Astrocyte (in vitro differentiated cells and primary cell): ENCODE measurements at regions not wholly inside any gene's neighbourhood (a gene's known extent, or its start where the extent isn't known, plus 50 kb on each side); places are given as distances from the start of the nearest gene placed in this dataset.

Experiments
- DNase-seq: peaks from one replicate; pipeline ENCODE4 v3.0.0-alpha.2; 2010; ENCODE audit warnings: low read depth
- FAIRE-seq: peaks from 2 replicates; lab custom pipeline; 2011; peaks lifted over from hg19 to GRCh38; lab: Jason Lieb, UNC
- H2AFZ ChIP-seq: 2 replicates; pipeline ENCODE4 v1.6.0; 2012; ENCODE audit warnings: low read depth, low read length, inconsistent platforms
- H3K27ac ChIP-seq: 2 replicates; pipeline ENCODE4 v1.5.1; 2011; ENCODE audit warnings: low read depth, low read length, inconsistent platforms
- H3K27me3 ChIP-seq: 2 replicates; pipeline ENCODE4 v1.6.0; 2011; ENCODE audit warnings: low read length, inconsistent platforms; ENCODE audit not compliant: insufficient read depth
- H3K36me3 ChIP-seq: 2 replicates; pipeline ENCODE4 v1.5.1; 2011; ENCODE audit warnings: low read length, inconsistent platforms; ENCODE audit not compliant: insufficient read depth
- H3K4me1 ChIP-seq: 2 replicates; pipeline ENCODE4 v1.5.1; 2011; ENCODE audit warnings: low read length, inconsistent platforms; ENCODE audit not compliant: insufficient read depth
- H3K4me2 ChIP-seq: 2 replicates; pipeline ENCODE4 v1.6.0; 2012; ENCODE audit warnings: low read length, inconsistent platforms
- H3K4me3 ChIP-seq: 2 replicates; pipeline ENCODE4 v1.5.1; 2011; ENCODE audit warnings: low read depth, mild to moderate bottlenecking, low read length, inconsistent platforms; ENCODE audit not compliant: insufficient read depth
- H3K79me2 ChIP-seq: 2 replicates; pipeline ENCODE4 v1.6.0; 2012; ENCODE audit warnings: mild to moderate bottlenecking, low read length, inconsistent platforms; ENCODE audit not compliant: insufficient read depth
- H3K9ac ChIP-seq: 2 replicates; pipeline ENCODE4 v1.6.0; 2012; ENCODE audit warnings: mild to moderate bottlenecking, low read length, inconsistent platforms
- H3K9me3 ChIP-seq: 2 replicates; pipeline ENCODE4 v1.5.1; 2012; ENCODE audit warnings: low read depth, mild to moderate bottlenecking, low read length, inconsistent platforms; ENCODE audit not compliant: insufficient read depth
- H4K20me1 ChIP-seq: 2 replicates; pipeline ENCODE4 v1.6.0; 2012; ENCODE audit warnings: low read length, inconsistent platforms; ENCODE audit not compliant: insufficient read depth
- H3K27ac Mint-ChIP-seq: one replicate; pipeline ENCODE4 v1.8.0; 2021; ENCODE audit warnings: mild to moderate bottlenecking, mixed read lengths; ENCODE audit not compliant: unreplicated experiment
- H3K27me3 Mint-ChIP-seq: one replicate; pipeline ENCODE4 v1.8.0; 2021; ENCODE audit warnings: low read depth, mixed read lengths; ENCODE audit not compliant: unreplicated experiment
- H3K36me3 Mint-ChIP-seq: one replicate; pipeline ENCODE4 v1.8.0; 2021; ENCODE audit warnings: low read depth, mixed read lengths; ENCODE audit not compliant: unreplicated experiment
- H3K4me1 Mint-ChIP-seq: one replicate; pipeline ENCODE4 v1.8.0; 2021; ENCODE audit warnings: low read depth, mixed read lengths; ENCODE audit not compliant: unreplicated experiment
- H3K4me3 Mint-ChIP-seq: one replicate; pipeline ENCODE4 v1.8.0; 2021; ENCODE audit warnings: mild to moderate bottlenecking, moderate library complexity, mixed read lengths; ENCODE audit not compliant: unreplicated experiment
- H3K9me3 Mint-ChIP-seq: one replicate; pipeline ENCODE4 v1.8.0; 2021; ENCODE audit warnings: mild to moderate bottlenecking, mixed read lengths; ENCODE audit not compliant: unreplicated experiment
- EZH2 ChIP-seq: IDR thresholded peaks from 2 replicates; pipeline ENCODE4 v1.6.1; 2012; ENCODE audit warnings: mild to moderate bottlenecking, low read length, inconsistent platforms; ENCODE audit not compliant: insufficient read depth
- TF ChIP-seq, protein P1 (sequence below): IDR thresholded peaks from 2 replicates; pipeline ENCODE4 v1.5.1; 2011; ENCODE audit warnings: low read depth, mild to moderate bottlenecking, inconsistent platforms, low read length, moderate library complexity; ENCODE audit not compliant: insufficient read depth

DNA sequence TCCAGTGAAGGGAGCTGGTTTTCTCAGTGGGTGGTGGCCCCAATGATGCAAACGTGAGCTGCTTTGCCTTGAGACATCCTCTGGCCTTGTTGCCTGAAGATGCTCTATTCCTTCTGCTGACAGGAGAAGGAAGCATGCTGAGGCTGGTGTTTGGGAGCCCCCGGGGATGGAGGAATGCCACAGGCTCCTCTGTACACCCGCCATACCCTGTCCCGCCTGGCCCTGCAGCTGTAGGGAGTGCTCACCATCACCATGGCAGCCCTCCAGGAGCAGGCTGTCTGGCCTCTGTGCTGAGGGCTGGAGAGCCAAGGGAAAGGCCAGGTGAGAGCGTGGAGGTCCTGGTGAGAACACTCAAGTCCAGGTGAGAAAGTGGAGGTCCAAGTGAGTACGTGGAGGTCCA, 134.4 kb downstream of the MRPL36 start:
- H3K4me3 ChIP-seq: no peak overlapping the region
- FAIRE-seq (no peak), DNase-seq (no peak)
- Mint-ChIP-seq H3K9me3 (peaks cover 3% of the 10 kb centered on the region), H3K36me3 (no peaks in the 10 kb centered on the region), H3K4me3 (no peak overlapping the region), H3K27me3 (peaks cover 52% of the 10 kb centered on the region), H3K4me1 (peaks cover 3% of the 10 kb centered on the region), H3K27ac (no peak overlapping the region)
- no peak overlapping the region for H3K4me2 ChIP-seq
- H4K20me1 ChIP-seq: no peaks in the 10 kb centered on the region
- peaks cover 29% of the 10 kb centered on the region for H3K27me3 ChIP-seq
- H3K27ac ChIP-seq: no peak overlapping the region
- H3K9me3 ChIP-seq: no peaks in the 10 kb centered on the region
- H3K36me3 ChIP-seq: no peaks in the 10 kb centered on the region
- H2AFZ ChIP-seq: no peak overlapping the region
- no peaks in the 10 kb centered on the region for H3K79me2 ChIP-seq
- TF ChIP-seq EZH2: no peak
- TF ChIP-seq, protein P1, sequence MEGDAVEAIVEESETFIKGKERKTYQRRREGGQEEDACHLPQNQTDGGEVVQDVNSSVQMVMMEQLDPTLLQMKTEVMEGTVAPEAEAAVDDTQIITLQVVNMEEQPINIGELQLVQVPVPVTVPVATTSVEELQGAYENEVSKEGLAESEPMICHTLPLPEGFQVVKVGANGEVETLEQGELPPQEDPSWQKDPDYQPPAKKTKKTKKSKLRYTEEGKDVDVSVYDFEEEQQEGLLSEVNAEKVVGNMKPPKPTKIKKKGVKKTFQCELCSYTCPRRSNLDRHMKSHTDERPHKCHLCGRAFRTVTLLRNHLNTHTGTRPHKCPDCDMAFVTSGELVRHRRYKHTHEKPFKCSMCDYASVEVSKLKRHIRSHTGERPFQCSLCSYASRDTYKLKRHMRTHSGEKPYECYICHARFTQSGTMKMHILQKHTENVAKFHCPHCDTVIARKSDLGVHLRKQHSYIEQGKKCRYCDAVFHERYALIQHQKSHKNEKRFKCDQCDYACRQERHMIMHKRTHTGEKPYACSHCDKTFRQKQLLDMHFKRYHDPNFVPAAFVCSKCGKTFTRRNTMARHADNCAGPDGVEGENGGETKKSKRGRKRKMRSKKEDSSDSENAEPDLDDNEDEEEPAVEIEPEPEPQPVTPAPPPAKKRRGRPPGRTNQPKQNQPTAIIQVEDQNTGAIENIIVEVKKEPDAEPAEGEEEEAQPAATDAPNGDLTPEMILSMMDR: no peak
- H3K4me1 ChIP-seq: no peaks in the 10 kb centered on the region
- no peak overlapping the region for H3K9ac ChIP-seq

DNA sequence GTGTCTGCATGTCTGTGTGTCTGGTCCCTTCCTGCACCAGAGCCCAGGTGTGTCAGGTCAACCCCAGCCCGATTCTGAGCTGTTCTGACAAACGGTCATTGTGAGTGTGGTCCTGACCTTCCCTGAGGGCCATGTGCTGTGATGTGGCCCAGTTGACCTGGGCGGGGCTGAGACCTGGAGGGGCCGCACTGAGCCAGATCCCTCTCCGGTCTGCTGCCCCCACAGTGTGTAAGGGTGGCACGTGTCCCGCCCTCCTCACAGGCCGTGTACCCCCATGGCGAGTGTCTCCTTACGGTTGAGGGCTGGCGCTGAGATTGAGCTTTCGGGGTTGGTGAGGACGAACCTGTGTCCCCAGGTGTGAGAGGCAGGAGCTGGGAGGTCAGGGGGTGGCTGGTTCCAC, 136.5 kb downstream of the MRPL36 start:
- no peak overlapping the region for H3K27ac Mint-ChIP-seq
- no peak for FAIRE-seq
- H3K9me3 Mint-ChIP-seq: no peaks in the 10 kb centered on the region
- Histone ChIP-seq H3K4me1 (no peaks in the 10 kb centered on the region), H3K79me2 (no peaks in the 10 kb centered on the region), H3K27ac (no peak overlapping the region), H3K4me2 (no peak overlapping the region), H3K36me3 (no peaks in the 10 kb centered on the region), H4K20me1 (no peaks in the 10 kb centered on the region), H3K9ac (no peak overlapping the region), H3K9me3 (no peaks in the 10 kb centered on the region), H2AFZ (no peak overlapping the region), H3K4me3 (no peak overlapping the region), H3K27me3 (peaks cover 25% of the 10 kb centered on the region)
- H3K4me3 Mint-ChIP-seq: no peak overlapping the region
- DNase-seq: no peak
- no peaks in the 10 kb centered on the region for H3K36me3 Mint-ChIP-seq
- no peak for TF ChIP-seq EZH2
- TF ChIP-seq, protein P1: no peak
- no peaks in the 10 kb centered on the region for H3K4me1 Mint-ChIP-seq
- H3K27me3 Mint-ChIP-seq: peaks cover 52% of the 10 kb centered on the region

DNA sequence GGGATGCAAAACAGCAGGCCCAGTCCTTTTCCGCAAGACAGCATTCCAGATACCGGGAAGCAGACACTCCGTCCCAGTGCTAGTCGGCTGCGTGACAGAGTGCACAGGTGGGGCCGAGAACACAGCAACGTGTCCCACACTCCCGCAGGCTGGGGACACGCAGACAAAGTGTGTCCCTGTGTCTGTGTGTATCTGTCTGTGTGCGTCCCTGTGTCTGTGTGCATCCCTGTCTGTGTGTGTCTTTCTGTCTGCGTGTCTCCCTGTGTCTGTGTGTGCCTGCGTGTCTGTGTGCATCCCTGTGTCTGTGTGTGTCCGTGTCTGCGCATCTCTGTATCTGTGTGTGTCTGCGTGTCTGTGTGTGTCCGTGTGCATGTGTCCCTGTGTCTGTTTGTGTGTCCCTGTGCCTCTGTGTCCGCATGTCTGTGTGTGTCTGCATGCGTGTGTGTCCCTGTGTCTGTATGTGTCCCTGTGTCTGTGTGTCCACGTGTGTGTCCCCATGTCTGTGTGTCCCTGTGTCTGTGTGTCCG, 137.0 kb downstream of the MRPL36 start:
- no peak overlapping the region for H3K4me2 ChIP-seq
- peaks cover 55% of the 10 kb centered on the region for H3K27me3 Mint-ChIP-seq
- no peaks in the 10 kb centered on the region for H3K9me3 Mint-ChIP-seq
- no peak for TF ChIP-seq EZH2
- TF ChIP-seq, protein P1: no peak
- DNase-seq (no peak), FAIRE-seq (no peak)
- no peak overlapping the region for H2AFZ ChIP-seq
- no peak overlapping the region for H3K9ac ChIP-seq
- no peak overlapping the region for H3K4me3 Mint-ChIP-seq
- no peak overlapping the region for H3K27ac ChIP-seq
- peaks cover 25% of the 10 kb centered on the region for H3K27me3 ChIP-seq
- H3K27ac Mint-ChIP-seq: no peak overlapping the region
- H3K36me3 Mint-ChIP-seq: no peaks in the 10 kb centered on the region
- H3K4me1 Mint-ChIP-seq: no peaks in the 10 kb centered on the region
- no peaks in the 10 kb centered on the region for H4K20me1 ChIP-seq
- H3K36me3 ChIP-seq: no peaks in the 10 kb centered on the region
- no peaks in the 10 kb centered on the region for H3K79me2 ChIP-seq
- no peak overlapping the region for H3K4me3 ChIP-seq
- H3K9me3 ChIP-seq: no peaks in the 10 kb centered on the region
- no peaks in the 10 kb centered on the region for H3K4me1 ChIP-seq
